Activated CD4-positive, alpha-beta T cell treated with anti-CD3 and anti-CD28 coated beads, Interleukin-10, Interleukin-2, amounts not matched to agents 100 ng/mL and 50 ng/mL, durations not matched to agents 16 hours and 8 hours (primary cell): ENCODE measurements at regions not wholly inside any gene's neighbourhood (a gene's known extent, or its start where the extent isn't known, plus 50 kb on each side); places are given as distances from the start of the nearest gene placed in this dataset.

Source experiments
- DNase-seq: peaks from one replicate; pipeline ENCODE4 v3.0.0-alpha.2; 2020

DNA sequence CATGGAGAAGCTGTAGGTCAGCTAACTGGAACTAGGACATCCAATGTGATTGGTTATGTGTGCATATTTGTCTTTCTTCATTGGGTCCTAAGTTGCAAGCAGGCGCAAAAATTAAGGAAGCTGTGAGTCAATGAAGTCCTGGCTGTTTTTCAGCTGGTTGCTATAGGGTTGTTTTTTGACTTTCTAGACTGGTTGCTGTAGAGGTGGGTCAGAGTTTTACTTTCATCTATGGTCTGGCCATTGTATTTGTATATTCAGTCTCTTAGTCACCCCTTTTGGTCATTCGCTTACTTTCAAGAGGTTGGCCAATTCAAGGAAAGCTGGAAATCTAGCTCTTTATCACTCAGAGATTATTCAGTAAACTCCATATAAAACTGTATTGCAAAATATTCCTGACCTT lies 62.0 kb upstream of the AMZ2 start:
- DNase-seq, result no peak

DNA sequence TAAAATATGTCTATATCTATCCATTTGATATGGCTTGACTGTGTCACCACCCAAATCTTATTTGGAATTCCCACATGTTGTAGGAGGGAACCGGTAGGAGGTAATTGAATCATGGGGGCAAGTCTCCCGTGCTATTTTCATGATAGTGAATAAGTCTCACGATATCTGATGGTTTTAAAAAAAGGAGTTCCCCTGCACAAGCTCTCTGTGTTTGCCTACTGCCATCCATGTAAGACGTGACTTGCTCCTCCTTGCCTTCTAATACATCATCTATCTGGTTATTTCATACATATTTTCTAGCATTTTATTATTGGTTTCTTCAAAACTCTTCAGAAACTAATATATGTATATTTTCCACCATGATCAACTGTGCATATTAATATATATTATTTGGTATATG lies 57.3 kb upstream of the AMZ2 start:
- no peak for DNase-seq

DNA sequence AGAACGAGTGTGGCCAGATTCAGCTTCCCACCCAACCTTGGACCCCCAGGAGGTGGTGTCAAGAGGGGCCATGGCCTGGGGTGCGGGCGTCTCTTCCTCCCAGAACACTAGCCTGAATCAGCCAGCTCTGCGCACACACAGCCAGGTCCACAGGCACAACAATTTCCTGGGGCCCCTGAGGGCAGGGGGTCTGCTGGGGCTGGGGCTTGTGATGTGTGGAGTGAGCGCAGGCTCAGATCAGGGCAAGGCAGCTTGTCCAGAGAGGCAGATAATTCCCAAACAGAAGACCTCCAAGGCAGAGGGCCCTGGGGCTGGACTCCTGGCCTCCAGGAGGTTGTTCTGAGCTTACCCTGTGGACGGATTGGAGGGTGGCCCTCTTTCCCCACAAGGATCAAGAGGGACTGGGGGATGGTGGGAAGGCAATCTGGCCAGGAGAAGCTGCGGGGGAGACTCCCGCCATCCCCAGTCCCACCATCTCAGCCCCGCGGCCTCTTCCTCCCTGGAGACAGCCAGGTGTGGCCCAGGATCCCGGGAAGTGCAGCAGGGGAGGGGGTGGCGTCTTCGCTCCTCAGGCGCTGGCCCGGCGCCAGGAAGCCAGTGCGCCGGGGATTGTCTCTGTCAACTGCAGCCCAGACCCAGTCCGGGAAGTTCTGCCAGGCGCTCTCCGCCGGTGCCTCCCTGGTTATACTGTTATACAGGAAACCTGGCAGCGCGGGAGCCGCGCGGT lies 52.0 kb upstream of the AMZ2 start:
- no peak for DNase-seq

DNA sequence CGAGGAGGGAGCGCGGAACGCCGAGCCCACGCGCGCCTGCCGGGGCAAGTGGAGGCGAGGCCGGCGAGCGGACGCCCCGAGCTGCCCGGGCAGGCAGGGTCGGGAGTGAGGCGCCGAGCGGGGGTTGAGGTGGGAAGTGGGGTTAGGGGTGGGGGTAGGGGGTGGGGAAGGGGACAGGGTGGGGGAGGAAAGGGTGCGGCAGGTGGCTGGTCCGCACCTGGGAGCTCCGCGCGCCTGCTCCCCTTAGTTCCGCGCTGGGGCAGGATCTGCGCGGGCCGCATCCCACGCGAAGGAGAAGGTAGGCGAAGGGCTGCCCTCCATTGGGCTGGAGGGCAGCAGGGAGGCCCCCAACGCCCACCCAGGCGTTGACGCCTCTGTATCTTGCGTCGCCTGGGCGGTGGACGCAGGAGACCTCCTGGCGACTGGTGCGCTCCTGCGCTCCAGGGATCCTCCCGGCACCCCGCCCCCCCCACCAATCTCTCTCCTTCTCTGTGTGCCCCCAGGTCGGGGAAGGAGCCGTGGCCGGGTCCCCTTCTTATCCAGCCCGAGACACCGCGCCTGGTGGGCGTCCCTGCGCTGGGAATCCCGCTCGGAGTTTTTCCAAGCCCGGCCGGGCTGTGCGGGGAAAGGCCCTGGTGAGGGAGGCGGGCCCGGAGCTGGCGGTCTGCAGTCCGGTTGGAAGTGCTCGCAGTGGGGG lies 51.3 kb upstream of the AMZ2 start:
- DNase-seq, result no peak

DNA sequence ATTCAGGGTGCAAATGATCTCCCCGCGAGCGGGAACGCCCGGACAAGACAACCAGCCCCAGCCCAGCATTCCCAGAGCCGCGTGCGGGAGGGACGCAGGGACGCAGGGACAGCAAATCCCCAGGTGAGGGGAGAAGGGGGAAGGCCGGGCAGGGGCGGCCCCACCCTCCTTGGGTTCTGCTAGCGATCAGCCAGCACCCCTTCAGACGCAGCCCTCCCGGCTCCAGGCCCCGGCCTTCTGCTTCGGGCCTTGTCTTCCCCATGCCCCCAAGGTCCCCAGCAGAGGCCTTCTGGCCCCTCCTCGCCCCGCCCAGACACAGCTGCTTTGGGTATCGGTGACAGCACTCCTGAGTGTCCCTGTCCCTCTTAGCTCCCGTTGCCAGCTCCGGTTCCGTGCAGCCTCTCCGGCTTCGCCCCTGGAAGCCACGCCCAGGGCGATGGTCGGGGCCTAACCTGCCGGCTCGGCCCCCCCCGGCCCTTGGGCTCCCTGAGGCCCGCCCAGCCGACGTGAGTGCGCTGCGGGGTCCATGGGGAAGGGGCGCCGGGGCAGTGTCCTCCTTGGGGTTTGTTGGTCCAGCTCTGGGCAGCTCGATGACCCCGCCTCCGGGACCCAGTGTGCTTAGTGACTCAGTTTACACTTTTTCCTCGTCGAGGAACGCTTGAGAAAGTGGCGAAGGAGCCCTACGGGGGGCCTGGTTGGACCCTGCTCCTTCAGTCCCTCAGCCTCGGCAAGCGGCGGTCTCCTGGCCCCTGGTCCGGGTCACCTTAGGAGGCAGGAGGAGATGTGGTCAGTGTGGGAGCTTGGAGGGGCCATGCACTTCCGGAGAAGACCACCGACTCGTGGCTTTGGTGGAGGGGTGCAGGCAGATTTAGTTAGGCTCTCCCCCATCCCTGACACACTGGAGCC lies 50.5 kb upstream of the AMZ2 start:
- DNase-seq, result no peak

DNA sequence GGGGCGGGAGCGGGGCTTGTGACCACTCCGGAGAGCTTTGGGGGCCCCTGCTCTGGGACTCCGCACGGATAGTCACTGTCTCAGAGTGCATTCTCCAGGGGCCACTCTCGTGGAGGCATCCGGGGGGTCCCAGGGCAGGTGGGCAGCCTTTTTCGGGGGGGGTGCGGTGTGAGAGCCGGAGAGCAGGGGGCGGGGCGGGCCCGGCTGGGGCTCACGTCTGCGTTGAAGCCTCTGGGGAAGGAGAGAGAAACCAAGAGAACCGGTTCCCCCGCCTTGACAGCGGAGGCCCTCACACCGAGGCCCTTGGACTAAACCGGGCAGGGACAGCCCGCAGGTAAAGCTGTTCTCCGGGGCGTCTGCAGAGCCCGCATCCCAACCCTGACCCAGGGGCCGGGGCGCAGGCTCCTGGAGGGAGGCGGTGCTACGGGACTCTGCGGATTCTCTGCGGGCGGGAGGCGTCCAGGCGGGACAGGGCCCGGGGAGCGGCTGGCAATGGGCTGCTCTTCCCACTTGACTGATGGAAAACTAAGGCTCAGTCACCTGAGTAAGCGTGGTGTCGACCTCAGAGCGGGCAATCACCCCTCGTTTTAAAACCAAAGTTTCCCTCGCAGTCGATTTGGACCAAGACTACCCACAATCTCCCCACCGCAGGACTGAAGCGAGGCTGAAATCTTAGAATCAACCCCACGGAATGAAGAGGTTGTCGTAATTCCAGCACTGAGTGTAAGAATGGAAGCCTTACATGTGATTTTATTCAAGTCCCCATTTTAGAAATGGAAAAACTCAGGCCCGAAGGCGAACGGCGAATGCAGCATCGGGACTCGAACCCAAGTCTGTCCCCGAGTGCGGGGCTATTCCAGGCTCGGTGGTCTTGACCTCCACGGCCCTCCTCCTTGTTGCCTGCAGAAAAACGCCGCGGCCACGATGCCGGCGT lies 49.6 kb upstream of the AMZ2 start:
- DNase-seq, result no peak
